GM23248 (cell line): ENCODE measurements at regions not wholly inside any gene's neighbourhood (a gene's known extent, or its start where the extent isn't known, plus 50 kb on each side); places are given as distances from the start of the nearest gene placed in this dataset.
"Not testable (repeated sequence)": the region's sequence is repeated elsewhere in the genome, so short reads cannot be mapped to it uniquely, and the experiment has no call there.

Source experiments
- DNase-seq: peaks from one replicate; pipeline ENCODE4 v3.0.0-alpha.2; 2015
- H2AFZ ChIP-seq: fragments of 200-600 bp; sonication (generic); 2 replicates; pipeline ENCODE4 v1.6.1; 2016; ENCODE audit warnings: antibody characterized with exemption
- H3F3A ChIP-seq: fragments of 200-600 bp; sonication (generic); 2 replicates; pipeline ENCODE4 v1.6.1; 2016; ENCODE audit warnings: mild to moderate bottlenecking, antibody characterized with exemption, mixed run types; ENCODE audit not compliant: insufficient read depth
- H3K27ac ChIP-seq: fragments of 200-600 bp; sonication (generic); 2 replicates; pipeline ENCODE4 v1.5.1; 2016; ENCODE audit warnings: mild to moderate bottlenecking
- H3K27me3 ChIP-seq: fragments of 200-600 bp; sonication (generic); replicated peaks from 2 replicates; pipeline ENCODE4 v1.6.1; 2016; ENCODE audit warnings: mild to moderate bottlenecking; ENCODE audit not compliant: insufficient read depth
- H3K36me3 ChIP-seq: fragments of 200-600 bp; sonication (generic); 2 replicates; pipeline ENCODE4 v1.6.1; 2016; ENCODE audit warnings: low read depth, mild to moderate bottlenecking
- H3K4me1 ChIP-seq: fragments of 200-600 bp; sonication (generic); 2 replicates; pipeline ENCODE4 v1.6.1; 2016; ENCODE audit warnings: mild to moderate bottlenecking; ENCODE audit not compliant: insufficient read depth
- H3K4me2 ChIP-seq: fragments of 200-600 bp; sonication (generic); one replicate; pipeline ENCODE4 v1.6.1; 2016; ENCODE audit warnings: mild to moderate bottlenecking; ENCODE audit not compliant: unreplicated experiment
- H3K4me3 ChIP-seq: fragments of 200-600 bp; sonication (generic); 2 replicates; pipeline ENCODE4 v1.5.1; 2016; ENCODE audit warnings: mild to moderate bottlenecking
- H3K79me2 ChIP-seq: fragments of 200-600 bp; sonication (generic); 2 replicates; pipeline ENCODE4 v1.6.1; 2016; ENCODE audit warnings: mild to moderate bottlenecking; ENCODE audit not compliant: insufficient read depth
- H3K9ac ChIP-seq: fragments of 200-600 bp; sonication (generic); 2 replicates; pipeline ENCODE4 v1.6.1; 2016; ENCODE audit warnings: mild to moderate bottlenecking
- H3K9me2 ChIP-seq: fragments of 200-600 bp; sonication (generic); 2 replicates; pipeline ENCODE4 v1.6.1; 2016; ENCODE audit warnings: mixed run types, mild to moderate bottlenecking, moderate library complexity; ENCODE audit not compliant: insufficient read depth
- H3K9me3 ChIP-seq: fragments of 200-600 bp; sonication (generic); one replicate; pipeline ENCODE4 v1.6.1; 2017; ENCODE audit warnings: low read depth
- H4K20me1 ChIP-seq: fragments of 200-600 bp; sonication (generic); 2 replicates; pipeline ENCODE4 v1.6.0; 2016; ENCODE audit not compliant: insufficient read depth
- EZH2 ChIP-seq: fragments of 200-600 bp; sonication (generic); IDR thresholded peaks from 2 replicates; pipeline ENCODE4 v1.6.1; 2018; ENCODE audit warnings: antibody characterized with exemption, mild to moderate bottlenecking; ENCODE audit not compliant: insufficient read depth, poor library complexity, severe bottlenecking
- EZH2phosphoT487 ChIP-seq: fragments of 200-600 bp; sonication (generic); IDR thresholded peaks from 2 replicates; pipeline ENCODE4 v1.6.1; 2018; ENCODE audit warnings: antibody characterized with exemption, moderate library complexity, mild to moderate bottlenecking, low read depth; ENCODE audit not compliant: insufficient read depth
- WGBS, 2 experiments: methylation state at CpG; one replicate each; pipeline ENCODE4 v1.1.6; 2015 to 2017; ENCODE audit warnings: low lambda C conversion rate in 2 of 2, low coverage in 1 of 2; ENCODE audit errors: missing lambda C conversion rate in 2 of 2; 5-methylcytosine and 5-hydroxymethylcytosine counted together
- in situ Hi-C: fragments of 300-500 bp; cut with MboI; formaldehyde crosslinking; loops from 2 replicates; pipeline ENCODE4 v1.15.0; 2020

DNA sequence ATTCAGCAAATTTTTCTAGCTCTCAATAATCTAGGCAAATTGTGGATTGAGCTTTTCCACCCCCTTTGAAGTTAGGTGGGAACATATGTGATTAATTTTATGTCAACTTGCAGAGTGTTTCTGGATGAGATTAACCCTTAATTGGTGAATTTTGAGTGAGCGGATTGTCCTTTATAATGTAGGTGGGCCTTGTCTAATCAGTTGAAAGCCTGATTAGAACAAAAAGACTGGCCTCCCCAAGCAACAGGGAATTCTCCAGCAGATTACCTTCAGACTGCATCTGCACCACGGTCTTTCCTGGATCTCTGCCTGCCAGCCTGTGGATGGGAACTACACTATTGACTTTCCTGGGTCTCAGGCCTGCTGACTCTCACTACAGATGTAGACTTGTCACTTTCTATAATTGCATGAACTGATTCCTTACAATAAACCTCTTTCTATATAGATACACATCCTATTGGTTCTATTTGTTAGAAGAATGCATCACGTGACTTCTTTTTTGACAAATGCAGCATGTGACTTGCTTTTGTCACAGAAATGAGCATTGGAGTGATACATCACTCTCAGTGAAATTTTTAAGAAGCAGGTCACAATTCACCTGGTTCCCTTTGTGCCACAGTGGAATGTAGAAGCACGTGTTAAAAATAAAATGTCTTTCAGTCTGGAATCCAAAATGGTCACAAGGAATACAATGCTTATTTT is 1038.3 kb downstream of the CDH11 start:
- H3K27ac ChIP-seq, result no peak overlapping the region
- no peaks in the 10 kb centered on the region for H3K36me3 ChIP-seq
- TF ChIP-seq EZH2phosphoT487, result no peak
- no peak for TF ChIP-seq EZH2
- H3K27me3 ChIP-seq, result no peaks in the 10 kb centered on the region
- no peaks in the 10 kb centered on the region for H3K9me2 ChIP-seq
- H3K9ac ChIP-seq, result no peak overlapping the region
- H3K79me2 ChIP-seq, result no peaks in the 10 kb centered on the region
- H3K4me1 ChIP-seq, result no peaks in the 10 kb centered on the region
- WGBS, 2 experiments, result 62 to 72% methylated on average over 4 of the region's 4 CpGs
- in situ Hi-C loops, result no loop called here
- H3K9me3 ChIP-seq, result no peaks in the 10 kb centered on the region
- no peaks in the 10 kb centered on the region for H4K20me1 ChIP-seq
- no peak for DNase-seq
- no peak overlapping the region for H2AFZ ChIP-seq
- no peak overlapping the region for H3K4me3 ChIP-seq
- H3F3A ChIP-seq, result no peaks in the 10 kb centered on the region
- H3K4me2 ChIP-seq, result no peak overlapping the region

GRCh38 chr16:64077242-64077641 is 1044.6 kb downstream of the CDH11 start:
- no peaks in the 10 kb centered on the region for H3F3A ChIP-seq

GRCh38 chr16:64074706-64075105 is 1047.2 kb downstream of the CDH11 start:
- H2AFZ ChIP-seq, result no peak overlapping the region
- no peak overlapping the region for H3K9ac ChIP-seq
- 33 to 41% methylated on average over 3 of the region's 3 CpGs for WGBS, 2 experiments
- no peaks in the 10 kb centered on the region for H3K9me3 ChIP-seq
- H3K27ac ChIP-seq, result no peak overlapping the region
- H3K9me2 ChIP-seq, result no peaks in the 10 kb centered on the region
- no peak for DNase-seq
- no peaks in the 10 kb centered on the region for H3K36me3 ChIP-seq
- in situ Hi-C loops, result no loop called here
- H3K27me3 ChIP-seq, result no peaks in the 10 kb centered on the region
- no peaks in the 10 kb centered on the region for H3F3A ChIP-seq
- TF ChIP-seq EZH2 (no peak), EZH2phosphoT487 (no peak)
- no peaks in the 10 kb centered on the region for H3K4me1 ChIP-seq
- no peak overlapping the region for H3K4me2 ChIP-seq
- H4K20me1 ChIP-seq, result no peaks in the 10 kb centered on the region
- no peaks in the 10 kb centered on the region for H3K79me2 ChIP-seq
- no peak overlapping the region for H3K4me3 ChIP-seq

More at GRCh38 chr16:64077242-64077641, 1044.6 kb downstream of the CDH11 start:
- Histone ChIP-seq H3K4me3 (no peak overlapping the region), H3K4me2 (no peak overlapping the region), H3K36me3 (no peaks in the 10 kb centered on the region), H3K79me2 (no peaks in the 10 kb centered on the region), H3K27ac (no peak overlapping the region), H3K9ac (no peak overlapping the region), H4K20me1 (no peaks in the 10 kb centered on the region), H3K9me2 (no peaks in the 10 kb centered on the region), H3K9me3 (no peaks in the 10 kb centered on the region), H2AFZ (no peak overlapping the region), H3K4me1 (no peaks in the 10 kb centered on the region), H3K27me3 (no peaks in the 10 kb centered on the region)
- WGBS, 2 experiments, result 66 to 73% methylated on average over 2 of the region's 2 CpGs
- TF ChIP-seq EZH2phosphoT487, result no peak
- no peak for TF ChIP-seq EZH2
- DNase-seq, result no peak
- in situ Hi-C loops, result no loop called here

- H3K27me3 ChIP-seq, in situ Hi-C loops, H4K20me1 ChIP-seq, H3K27ac ChIP-seq, H3K9me2 ChIP-seq, H3K9ac ChIP-seq, H3K4me2 ChIP-seq, DNase-seq, H3F3A ChIP-seq, H3K4me1 ChIP-seq, H2AFZ ChIP-seq, H3K36me3 ChIP-seq, H3K79me2 ChIP-seq, H3K4me3 ChIP-seq, H3K9me3 ChIP-seq: not testable (repeated sequence)
- WGBS, 2 experiments, result 91% methylated on average over 33 of the region's 34 CpGs
Measured at GRCh38 chr16:64072131-64072730, 1049.6 kb downstream of the CDH11 start.
